ENCODE measurements at regions not wholly inside any gene's neighbourhood (a gene's known extent, or its start where the extent isn't known, plus 50 kb on each side); places are given as distances from the start of the nearest gene placed in this dataset.
A peak's percentile ranks its signal among the peaks of the same experiment; 100 is the strongest.

DNA sequence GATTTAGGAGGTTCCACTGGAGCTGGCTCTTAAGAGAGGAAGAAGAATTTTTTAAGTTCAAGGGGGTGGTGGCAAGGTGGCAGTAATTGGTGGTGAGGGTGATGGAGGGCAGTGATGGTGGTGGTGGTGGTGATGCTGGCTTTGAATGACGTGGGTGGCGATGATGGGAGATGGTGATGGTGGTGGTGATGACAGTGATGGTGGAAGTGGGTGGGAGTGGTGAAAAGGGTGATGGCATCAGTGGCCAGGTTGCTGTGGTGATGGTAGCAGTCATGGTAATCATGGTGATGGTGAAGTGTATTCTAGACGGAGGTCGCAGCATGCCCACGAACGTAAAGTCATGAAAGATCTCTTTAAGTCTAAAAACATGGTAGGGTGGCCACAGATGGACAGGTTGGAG, 197.3 kb downstream of the PTEN start:
- DNase-seq = no peak

- no peak for DNase-seq
These were observed 199.0 kb downstream of the PTEN start for GRCh38 chr10:88062385-88062784.

GRCh38 chr10:88062798-88063472, 199.5 kb downstream of the PTEN start:
- no peak for DNase-seq

DNA sequence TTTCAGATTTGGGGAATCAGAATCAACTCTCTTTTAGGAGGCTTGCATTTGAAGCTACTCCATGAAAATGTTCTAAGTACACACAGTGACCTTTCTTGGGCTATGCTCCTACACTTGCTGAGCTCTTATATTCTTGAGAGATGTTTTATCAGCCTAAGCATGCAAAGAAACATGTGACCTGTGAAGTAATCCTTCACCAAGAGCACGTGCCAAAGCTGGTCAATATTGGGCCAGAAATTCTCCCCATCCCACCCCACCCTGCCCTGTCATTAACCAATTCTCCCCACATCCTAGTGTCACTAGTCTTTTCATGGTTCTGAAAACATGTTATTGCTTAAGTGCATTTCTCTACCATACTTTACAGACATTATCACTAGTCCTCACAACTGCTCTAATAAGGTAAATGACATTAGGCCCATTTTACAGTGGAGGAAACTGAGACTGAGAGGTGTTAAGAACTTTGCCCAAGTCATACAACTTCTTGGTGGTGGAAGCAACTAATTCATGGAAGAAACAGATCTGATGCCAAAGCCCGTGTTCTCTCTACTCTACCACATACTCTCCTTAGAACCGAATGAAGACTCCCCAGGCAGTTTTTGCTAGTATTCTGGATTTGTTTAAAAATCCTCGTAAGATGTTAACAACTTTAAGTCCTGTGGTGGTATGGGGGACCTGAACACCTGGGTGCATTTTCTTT, 200.6 kb downstream of the PTEN start:
- DNase-seq = no peak

DNA sequence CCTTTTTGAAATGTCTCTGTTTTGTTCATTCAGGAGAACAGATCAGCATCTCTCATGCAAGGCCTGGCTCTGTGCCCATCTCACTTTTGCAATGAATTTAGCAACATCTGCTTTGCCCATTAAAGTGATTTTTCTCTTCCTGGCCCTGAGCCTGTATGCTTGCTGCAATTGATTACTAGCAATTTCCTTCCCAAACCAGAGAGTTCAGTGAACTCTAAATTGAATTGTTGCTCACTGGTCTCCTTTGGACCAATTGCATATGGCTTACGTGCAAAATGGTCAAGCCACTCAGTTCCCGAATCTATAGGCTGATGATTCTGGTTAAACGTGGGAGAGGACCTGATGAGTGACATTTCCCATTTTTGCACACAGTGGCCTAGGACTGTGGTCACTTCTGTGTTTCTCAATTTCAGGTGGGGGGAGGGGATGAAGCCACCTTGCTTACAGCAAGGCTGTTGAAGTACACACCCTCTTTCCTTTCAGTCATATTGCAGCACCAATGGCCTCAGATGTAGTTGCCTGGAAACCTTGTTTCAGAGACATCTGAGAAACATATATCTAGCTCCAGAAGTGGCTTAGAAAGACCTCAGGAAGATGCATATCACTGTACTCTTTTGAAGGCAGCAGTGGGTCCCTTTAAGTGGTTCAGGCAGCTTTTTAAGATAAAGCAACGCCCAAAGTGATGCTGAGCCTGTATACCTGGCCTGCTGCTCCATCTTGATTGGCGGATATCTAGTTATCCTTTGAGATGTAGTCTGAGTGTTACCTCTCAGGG, 201.4 kb downstream of the PTEN start:
- peak; percentile 10 for DNase-seq

- peak; percentile 34 for DNase-seq
These were observed 202.1 kb downstream of the PTEN start for GRCh38 chr10:88065383-88066049.

DNA sequence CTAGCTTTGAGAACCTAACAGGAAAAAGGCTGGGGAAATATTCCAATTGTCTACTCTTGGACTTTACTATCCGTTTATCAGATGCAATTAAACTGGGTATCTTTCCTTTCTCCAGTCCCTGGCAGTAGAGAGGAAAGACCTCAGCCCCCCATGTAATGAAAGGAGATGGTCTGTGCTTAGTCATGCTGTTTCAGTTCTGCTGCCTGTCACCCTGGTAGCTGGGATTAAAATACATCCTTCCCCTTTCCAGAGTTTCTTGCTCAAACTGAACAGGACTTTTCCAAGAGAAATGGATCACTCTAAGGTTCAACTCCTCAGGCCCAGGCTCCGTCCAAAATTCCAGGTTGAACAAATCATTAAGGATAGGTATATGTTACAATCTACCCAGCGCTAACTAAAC, 202.9 kb downstream of the PTEN start:
- DNase-seq = no peak

DNA sequence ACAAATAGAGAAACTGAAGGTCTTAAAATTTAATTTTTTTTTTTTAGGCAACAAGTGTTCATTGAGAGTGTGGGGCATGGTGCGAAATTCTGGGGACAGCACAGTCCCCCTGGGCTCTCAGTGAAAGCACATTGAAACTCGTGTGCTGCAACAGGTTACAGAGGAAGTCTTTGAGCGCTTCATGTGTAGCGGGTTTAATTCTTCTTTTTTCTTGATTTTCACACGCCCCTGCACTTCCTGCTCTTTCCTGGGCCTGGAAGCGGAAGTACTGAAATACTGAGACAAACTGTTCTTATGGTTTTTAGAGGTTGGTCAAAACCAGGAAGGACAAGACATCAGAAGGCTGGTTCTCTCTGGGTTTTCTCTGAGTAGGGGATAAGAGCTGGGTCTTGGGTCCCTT, 203.5 kb downstream of the PTEN start:
- DNase-seq = no peak

DNA sequence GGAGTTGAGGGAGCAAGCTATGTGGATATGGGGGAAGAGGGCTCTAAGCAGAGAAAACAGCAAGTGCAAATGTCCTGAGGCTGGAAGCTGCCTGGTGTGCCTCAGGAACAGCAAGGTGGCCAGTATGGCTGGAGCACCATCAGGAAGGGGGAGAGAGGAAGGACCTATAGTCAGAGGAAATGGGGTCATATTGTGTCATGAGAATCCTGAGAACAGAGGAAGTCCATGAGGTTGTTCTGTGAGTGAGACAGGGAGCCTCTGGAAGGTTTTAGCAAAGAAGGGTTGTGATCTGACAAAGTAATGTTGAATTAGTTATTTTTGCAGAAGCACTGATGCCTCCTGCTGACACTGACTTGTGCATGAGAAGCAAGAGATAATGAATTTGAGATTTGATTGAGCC, 204.3 kb downstream of the PTEN start:
- no peak for DNase-seq

- no peak for DNase-seq
These were observed 205.9 kb downstream of the PTEN start for GRCh38 chr10:88069338-88069737.

DNA sequence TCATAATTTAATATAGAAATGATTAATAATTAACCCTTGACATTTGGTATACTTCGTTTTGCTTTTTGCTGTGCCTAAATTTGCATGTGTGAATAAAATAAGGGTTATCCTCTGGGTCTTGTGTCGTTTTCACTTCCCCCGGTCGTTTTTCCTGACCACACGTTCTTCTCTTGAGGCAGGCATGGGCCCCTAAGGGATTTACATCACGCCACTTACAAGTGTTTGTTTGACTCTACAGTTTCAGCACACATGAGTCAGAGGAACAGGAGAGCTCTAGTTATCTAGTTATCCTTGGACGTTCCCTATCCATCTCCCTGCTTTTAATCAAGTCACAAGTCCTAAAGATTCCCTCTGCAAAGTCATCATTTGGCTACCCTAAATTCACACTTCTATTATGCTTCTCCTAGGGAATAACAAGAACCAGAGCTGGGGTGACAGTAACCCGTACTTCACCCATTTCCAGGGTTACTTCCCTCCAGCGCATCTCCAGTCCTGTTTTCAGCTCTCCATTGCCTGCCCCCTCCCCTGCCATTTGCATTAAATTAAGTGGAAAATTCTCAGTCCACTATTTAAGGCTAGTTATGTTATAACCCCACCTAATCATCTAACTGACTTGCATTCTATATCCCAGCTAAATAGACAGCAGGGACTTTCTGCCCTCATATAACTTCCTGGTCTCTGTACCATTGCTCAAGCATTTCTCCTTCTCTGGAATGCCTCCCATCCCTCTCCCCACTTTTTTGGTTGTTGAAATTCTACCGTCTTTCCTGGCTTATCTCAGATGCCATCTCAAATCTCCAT, 206.9 kb downstream of the PTEN start:
- no peak for DNase-seq

DNA sequence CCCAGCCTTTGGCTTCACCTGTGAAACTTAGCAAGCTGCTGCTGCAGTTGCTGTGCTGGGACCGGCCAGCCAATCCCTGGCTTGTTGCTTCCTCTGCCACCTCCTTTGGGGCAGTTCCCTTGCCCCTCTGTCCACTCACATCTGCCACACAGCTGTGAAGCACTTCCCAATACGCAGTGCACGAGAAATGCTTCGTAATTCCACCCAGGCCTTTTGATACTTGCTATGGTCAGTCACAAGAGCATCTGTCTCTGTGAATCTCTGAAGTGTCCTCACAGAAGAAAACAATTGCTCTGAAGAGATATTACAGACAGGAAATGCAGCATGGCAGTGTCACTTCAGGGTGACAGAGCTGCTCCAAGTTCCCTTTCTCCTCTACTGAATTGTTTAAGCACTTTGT, 208.5 kb downstream of the PTEN start:
- no peak for DNase-seq

DNA sequence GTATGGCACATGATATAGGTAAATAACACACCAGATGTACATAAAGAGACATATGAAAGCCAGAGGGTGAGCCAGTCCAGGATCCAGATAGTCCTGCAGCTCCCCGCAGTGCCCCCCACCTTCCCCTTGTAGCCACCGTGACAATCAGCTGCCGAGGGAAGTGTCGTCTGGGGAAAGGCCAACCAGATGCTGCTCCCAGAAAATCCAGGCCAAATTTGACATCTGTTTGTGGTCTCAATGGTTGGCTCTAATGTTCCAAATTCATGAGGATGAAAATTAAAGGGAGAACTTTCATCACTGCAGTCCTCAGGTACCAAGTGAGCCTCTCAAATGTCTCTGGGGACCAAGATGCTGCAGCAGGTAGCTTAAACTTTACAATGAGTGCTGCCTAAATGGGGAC, 210.3 kb downstream of the PTEN start:
- DNase-seq = no peak

- DNase-seq = no peak
These were observed 211.5 kb downstream of the PTEN start for GRCh38 chr10:88074971-88075370.

- no peak for DNase-seq
These were observed 212.8 kb downstream of the PTEN start for GRCh38 chr10:88076027-88076880.

DNA sequence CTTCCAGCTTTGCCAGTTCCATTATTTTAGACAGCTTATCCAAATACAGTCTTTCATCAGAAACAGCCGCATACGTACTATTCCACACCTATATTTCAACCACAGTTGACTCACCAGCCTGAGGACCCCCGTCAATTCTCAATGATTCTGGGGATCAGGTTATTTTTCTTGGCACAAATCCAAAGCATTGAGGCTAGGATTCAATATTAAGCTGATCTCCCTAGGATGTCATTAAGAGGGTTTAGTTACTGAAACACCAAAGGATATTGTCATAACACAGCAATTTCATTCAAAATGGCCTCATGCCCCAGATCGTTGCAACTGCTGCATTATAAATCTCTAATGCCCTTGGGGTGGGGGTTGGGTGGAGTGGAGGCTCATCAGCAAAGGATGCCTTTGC, 214.6 kb downstream of the PTEN start:
- no peak for DNase-seq

- no peak for DNase-seq
These were observed 216.8 kb downstream of the PTEN start for GRCh38 chr10:88080213-88080612.

DNA sequence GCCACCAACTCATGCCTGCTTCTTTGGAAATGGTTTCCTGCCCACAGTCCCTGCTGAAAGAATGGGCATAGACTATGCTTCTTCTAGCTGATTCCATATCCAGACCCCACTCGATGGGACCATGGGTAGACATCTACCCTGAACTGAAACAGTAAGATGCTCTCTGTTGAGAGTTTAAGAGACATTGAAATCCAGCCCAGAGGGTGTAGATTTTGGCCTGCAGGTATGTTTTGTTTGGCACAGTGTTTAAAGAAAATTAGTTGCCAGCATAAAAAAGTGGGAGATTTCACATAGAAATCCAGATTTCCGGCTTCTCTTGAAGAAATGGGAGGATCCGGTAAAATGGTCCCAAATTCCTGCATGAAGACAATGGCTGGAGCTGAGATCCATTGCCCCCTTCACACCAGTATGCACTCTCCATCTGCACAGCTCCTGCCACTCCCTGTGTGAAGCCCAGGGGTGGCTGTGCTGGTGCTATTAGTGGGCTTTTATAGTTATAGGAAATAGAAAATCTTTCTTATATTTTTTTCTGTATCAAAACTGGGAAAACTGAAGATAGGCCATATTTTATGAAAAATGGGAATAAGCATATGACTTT, 218.1 kb downstream of the PTEN start:
- DNase-seq = no peak

GRCh38 chr10:88082391-88082790, 219.0 kb downstream of the PTEN start:
- DNase-seq = no peak

GRCh38 chr10:88082806-88083596, 219.6 kb downstream of the PTEN start:
- DNase-seq = no peak

Measured in activated naive CD4-positive, alpha-beta T cell treated with Interleukin-2 at 50 U/mL for 16 hours (primary cell).